ENCODE measurements at regions not wholly inside any gene's neighbourhood (a gene's known extent, or its start where the extent isn't known, plus 50 kb on each side); places are given as distances from the start of the nearest gene placed in this dataset.

GRCh38 chr4:12071316-12071715 lies 642.6 kb upstream of the HS3ST1 start:
- Mint-ChIP-seq H3K4me1 (ENCODE audit: low read depth) (no peaks in the 10 kb centered on the region), H3K36me3 (ENCODE audit: low read depth) (no peaks in the 10 kb centered on the region), H3K9me3 (ENCODE audit: low read depth) (peaks cover 6% of the 10 kb centered on the region), H3K27ac (ENCODE audit: unreplicated experiment) (no peak overlapping the region), H3K4me3 (ENCODE audit: unreplicated experiment) (no peak overlapping the region), H3K27me3 (ENCODE audit: low read depth) (no peaks in the 10 kb centered on the region)
- no peak for DNase-seq (ENCODE audit: low spot score)
- no peak for TF ChIP-seq CTCF (IDR thresholded peaks at IDR 0.05)

- Mint-ChIP-seq H3K9me3 (ENCODE audit: low read depth) (peaks cover 20% of the 10 kb centered on the region), H3K27ac (ENCODE audit: unreplicated experiment) (no peak overlapping the region), H3K4me1 (ENCODE audit: low read depth) (no peaks in the 10 kb centered on the region), H3K36me3 (ENCODE audit: low read depth) (no peaks in the 10 kb centered on the region), H3K4me3 (ENCODE audit: unreplicated experiment) (no peak overlapping the region), H3K27me3 (ENCODE audit: low read depth) (no peaks in the 10 kb centered on the region)
- DNase-seq (ENCODE audit: low spot score): no peak
- no peak for TF ChIP-seq CTCF (IDR thresholded peaks at IDR 0.05)
Observed at GRCh38 chr4:12053966-12054365, 625.3 kb upstream of the HS3ST1 start.

- H3K4me3 Mint-ChIP-seq (ENCODE audit: unreplicated experiment): no peak overlapping the region
- no peak for TF ChIP-seq CTCF (IDR thresholded peaks at IDR 0.05)
- H3K27me3 Mint-ChIP-seq (ENCODE audit: low read depth): no peaks in the 10 kb centered on the region
- H3K36me3 Mint-ChIP-seq (ENCODE audit: low read depth): no peaks in the 10 kb centered on the region
- H3K9me3 Mint-ChIP-seq (ENCODE audit: low read depth): peaks cover 20% of the 10 kb centered on the region
- H3K4me1 Mint-ChIP-seq (ENCODE audit: low read depth): no peaks in the 10 kb centered on the region
- no peak overlapping the region for H3K27ac Mint-ChIP-seq (ENCODE audit: unreplicated experiment)
- DNase-seq (ENCODE audit: low spot score): no peak
Observed at GRCh38 chr4:12053556-12053955, 624.9 kb upstream of the HS3ST1 start.

- H3K27ac Mint-ChIP-seq (ENCODE audit: unreplicated experiment): no peak overlapping the region
- H3K36me3 Mint-ChIP-seq (ENCODE audit: low read depth): no peaks in the 10 kb centered on the region
- H3K4me1 Mint-ChIP-seq (ENCODE audit: low read depth): no peaks in the 10 kb centered on the region
- DNase-seq (ENCODE audit: low spot score): no peak
- TF ChIP-seq CTCF (IDR thresholded peaks at IDR 0.05): no peak
- no peaks in the 10 kb centered on the region for H3K27me3 Mint-ChIP-seq (ENCODE audit: low read depth)
- peaks cover 17% of the 10 kb centered on the region for H3K9me3 Mint-ChIP-seq (ENCODE audit: low read depth)
- no peak overlapping the region for H3K4me3 Mint-ChIP-seq (ENCODE audit: unreplicated experiment)
Observed at GRCh38 chr4:12050357-12050756, 621.7 kb upstream of the HS3ST1 start.

GRCh38 chr4:12042818-12043217 lies 614.1 kb upstream of the HS3ST1 start:
- no peak for DNase-seq (ENCODE audit: low spot score)
- H3K27me3 Mint-ChIP-seq (ENCODE audit: low read depth): no peaks in the 10 kb centered on the region
- no peaks in the 10 kb centered on the region for H3K4me1 Mint-ChIP-seq (ENCODE audit: low read depth)
- no peaks in the 10 kb centered on the region for H3K36me3 Mint-ChIP-seq (ENCODE audit: low read depth)
- no peak overlapping the region for H3K27ac Mint-ChIP-seq (ENCODE audit: unreplicated experiment)
- TF ChIP-seq CTCF (IDR thresholded peaks at IDR 0.05): no peak
- no peak overlapping the region for H3K4me3 Mint-ChIP-seq (ENCODE audit: unreplicated experiment)
- H3K9me3 Mint-ChIP-seq (ENCODE audit: low read depth): peaks cover 34% of the 10 kb centered on the region

Data from chondrocyte (in vitro differentiated cells).